ENCODE measurements at regions not wholly inside any gene's neighbourhood (a gene's known extent, or its start where the extent isn't known, plus 50 kb on each side); places are given as distances from the start of the nearest gene placed in this dataset.

DNA sequence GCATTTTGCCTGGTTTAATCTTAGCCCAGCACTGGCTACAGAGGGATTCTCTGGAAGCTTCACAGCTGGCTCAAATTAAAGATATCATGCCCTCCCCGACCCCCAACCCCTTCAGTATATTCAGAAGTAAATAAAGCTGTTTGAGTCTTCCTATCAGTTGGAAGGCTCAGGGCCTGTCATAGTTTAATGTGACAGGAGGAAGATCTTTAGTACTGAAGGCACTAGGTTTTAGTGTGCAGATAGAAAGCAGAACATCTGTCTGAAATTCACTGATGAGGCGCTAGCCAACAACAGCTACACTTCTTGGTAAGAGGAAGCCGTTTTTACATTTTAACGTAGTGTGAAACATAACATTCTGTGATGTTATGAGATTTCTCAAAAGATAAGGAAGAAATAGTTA, 969.1 kb upstream of the CDH2 start:
- TF ChIP-seq, protein P1, sequence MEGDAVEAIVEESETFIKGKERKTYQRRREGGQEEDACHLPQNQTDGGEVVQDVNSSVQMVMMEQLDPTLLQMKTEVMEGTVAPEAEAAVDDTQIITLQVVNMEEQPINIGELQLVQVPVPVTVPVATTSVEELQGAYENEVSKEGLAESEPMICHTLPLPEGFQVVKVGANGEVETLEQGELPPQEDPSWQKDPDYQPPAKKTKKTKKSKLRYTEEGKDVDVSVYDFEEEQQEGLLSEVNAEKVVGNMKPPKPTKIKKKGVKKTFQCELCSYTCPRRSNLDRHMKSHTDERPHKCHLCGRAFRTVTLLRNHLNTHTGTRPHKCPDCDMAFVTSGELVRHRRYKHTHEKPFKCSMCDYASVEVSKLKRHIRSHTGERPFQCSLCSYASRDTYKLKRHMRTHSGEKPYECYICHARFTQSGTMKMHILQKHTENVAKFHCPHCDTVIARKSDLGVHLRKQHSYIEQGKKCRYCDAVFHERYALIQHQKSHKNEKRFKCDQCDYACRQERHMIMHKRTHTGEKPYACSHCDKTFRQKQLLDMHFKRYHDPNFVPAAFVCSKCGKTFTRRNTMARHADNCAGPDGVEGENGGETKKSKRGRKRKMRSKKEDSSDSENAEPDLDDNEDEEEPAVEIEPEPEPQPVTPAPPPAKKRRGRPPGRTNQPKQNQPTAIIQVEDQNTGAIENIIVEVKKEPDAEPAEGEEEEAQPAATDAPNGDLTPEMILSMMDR (IDR thresholded peaks at IDR 0.05): no peak
- no peak for TF ChIP-seq POLR2A (IDR thresholded peaks at IDR 0.05)

Data from heart left ventricle (tissue), 13 donors.